ENCODE measurements at regions not wholly inside any gene's neighbourhood (a gene's known extent, or its start where the extent isn't known, plus 50 kb on each side); places are given as distances from the start of the nearest gene placed in this dataset.
"Not testable (repeated sequence)": the region's sequence is repeated elsewhere in the genome, so short reads cannot be mapped to it uniquely, and the experiment has no call there.

GRCh38 chr22:11041416-11041815 is 4486.6 kb upstream of the OR11H1 start:
- peaks cover 10 to 51% of the 10 kb centered on the region in 2 experiments for H3K9me3 ChIP-seq (ENCODE audit: control insufficient read depth in 2 of 2, low read length in 2 of 2)
- peaks cover 5 to 65% (median 28%) of the 10 kb centered on the region in 7 donors for H3K9me3 Mint-ChIP-seq
- not testable (repeated sequence) for H3K27ac Mint-ChIP-seq; H3K36me3 Mint-ChIP-seq; H3K27me3 ChIP-seq (ENCODE audit: control insufficient read depth, insufficient read depth, low read length); H3K36me3 ChIP-seq (ENCODE audit: control insufficient read depth, insufficient read depth, low read length); H3K4me3 Mint-ChIP-seq; DNase-seq; H3K27me3 Mint-ChIP-seq; H3K4me3 ChIP-seq (ENCODE audit: low read depth, low read length); H3K4me1 ChIP-seq (ENCODE audit: control insufficient read depth, insufficient read depth, low read length, poor library complexity, severe bottlenecking); H3K4me1 Mint-ChIP-seq; ATAC-seq (ENCODE audit: low read depth in 2 of 2); H3K27ac ChIP-seq (ENCODE audit: insufficient read depth, low read length, poor library complexity, severe bottlenecking)

- no peaks in the 10 kb centered on the region for H3K36me3 ChIP-seq (ENCODE audit: control insufficient read depth, insufficient read depth, low read length)
- DNase-seq (no peak), ATAC-seq (ENCODE audit: low read depth in 2 of 2) (no peak)
- no peak overlapping the region for H3K4me3 ChIP-seq (ENCODE audit: low read depth, low read length)
- Mint-ChIP-seq H3K4me1 (peaks cover 0 to 1% (median 0%) of the 10 kb centered on the region in 4 donors), H3K9me3 (peaks cover 3 to 61% (median 26%) of the 10 kb centered on the region in 7 donors), H3K27me3 (no peaks in the 10 kb centered on the region), H3K36me3 (no peaks in the 10 kb centered on the region), H3K4me3 (no peak overlapping the region), H3K27ac (no peak overlapping the region)
- no peaks in the 10 kb centered on the region for H3K27me3 ChIP-seq (ENCODE audit: control insufficient read depth, insufficient read depth, low read length)
- no peak overlapping the region for H3K27ac ChIP-seq (ENCODE audit: insufficient read depth, low read length, poor library complexity, severe bottlenecking)
- peaks cover 12 to 44% of the 10 kb centered on the region in 2 experiments for H3K9me3 ChIP-seq (ENCODE audit: control insufficient read depth in 2 of 2, low read length in 2 of 2)
- H3K4me1 ChIP-seq (ENCODE audit: control insufficient read depth, insufficient read depth, low read length, poor library complexity, severe bottlenecking): no peaks in the 10 kb centered on the region
These were observed 4485.9 kb upstream of the OR11H1 start for GRCh38 chr22:11042116-11042515.

GRCh38 chr22:11043289-11043688 is 4484.7 kb upstream of the OR11H1 start:
- H3K4me3 ChIP-seq (ENCODE audit: low read depth, low read length); H3K27ac ChIP-seq (ENCODE audit: insufficient read depth, low read length, poor library complexity, severe bottlenecking); H3K4me1 ChIP-seq (ENCODE audit: control insufficient read depth, insufficient read depth, low read length, poor library complexity, severe bottlenecking); DNase-seq; H3K27me3 Mint-ChIP-seq; H3K27me3 ChIP-seq (ENCODE audit: control insufficient read depth, insufficient read depth, low read length); H3K36me3 ChIP-seq (ENCODE audit: control insufficient read depth, insufficient read depth, low read length); H3K27ac Mint-ChIP-seq; H3K4me3 Mint-ChIP-seq; H3K36me3 Mint-ChIP-seq; H3K4me1 Mint-ChIP-seq: not testable (repeated sequence)
- H3K9me3 Mint-ChIP-seq: peaks cover 3 to 50% (median 21%) of the 10 kb centered on the region in 7 donors
- peaks cover 11 to 32% of the 10 kb centered on the region in 2 experiments for H3K9me3 ChIP-seq (ENCODE audit: control insufficient read depth in 2 of 2, low read length in 2 of 2)
- peak in 1 of 2 donors; percentile 26 for ATAC-seq (ENCODE audit: low read depth in 2 of 2)

GRCh38 chr22:11048884-11049283 is 4479.1 kb upstream of the OR11H1 start:
- not testable (repeated sequence) for H3K27me3 Mint-ChIP-seq; H3K4me1 Mint-ChIP-seq; H3K4me3 ChIP-seq (ENCODE audit: low read depth, low read length); H3K36me3 Mint-ChIP-seq; H3K4me3 Mint-ChIP-seq; DNase-seq; H3K36me3 ChIP-seq (ENCODE audit: control insufficient read depth, insufficient read depth, low read length); ATAC-seq (ENCODE audit: low read depth in 2 of 2); H3K4me1 ChIP-seq (ENCODE audit: control insufficient read depth, insufficient read depth, low read length, poor library complexity, severe bottlenecking); H3K27ac ChIP-seq (ENCODE audit: insufficient read depth, low read length, poor library complexity, severe bottlenecking); H3K27me3 ChIP-seq (ENCODE audit: control insufficient read depth, insufficient read depth, low read length)
- H3K9me3 Mint-ChIP-seq: peaks cover 0 to 30% (median 13%) of the 10 kb centered on the region in 7 donors
- peak overlapping the region in 1 of 3 donors; percentile 41 for H3K27ac Mint-ChIP-seq
- H3K9me3 ChIP-seq (ENCODE audit: control insufficient read depth in 2 of 2, low read length in 2 of 2): peaks cover 5 to 16% of the 10 kb centered on the region in 2 experiments

GRCh38 chr22:11050226-11050625 is 4477.8 kb upstream of the OR11H1 start:
- H3K36me3 Mint-ChIP-seq; H3K27ac ChIP-seq (ENCODE audit: insufficient read depth, low read length, poor library complexity, severe bottlenecking); H3K4me1 ChIP-seq (ENCODE audit: control insufficient read depth, insufficient read depth, low read length, poor library complexity, severe bottlenecking); ATAC-seq (ENCODE audit: low read depth in 2 of 2); H3K27me3 ChIP-seq (ENCODE audit: control insufficient read depth, insufficient read depth, low read length); H3K36me3 ChIP-seq (ENCODE audit: control insufficient read depth, insufficient read depth, low read length); H3K4me3 ChIP-seq (ENCODE audit: low read depth, low read length); H3K4me1 Mint-ChIP-seq; H3K27me3 Mint-ChIP-seq; H3K4me3 Mint-ChIP-seq; DNase-seq; H3K27ac Mint-ChIP-seq: not testable (repeated sequence)
- H3K9me3 ChIP-seq (ENCODE audit: control insufficient read depth in 2 of 2, low read length in 2 of 2): peaks cover 5 to 22% of the 10 kb centered on the region in 2 experiments
- H3K9me3 Mint-ChIP-seq: peaks cover 0 to 41% (median 14%) of the 10 kb centered on the region in 7 donors

- H3K4me3 Mint-ChIP-seq; ATAC-seq (ENCODE audit: low read depth in 2 of 2); H3K36me3 ChIP-seq (ENCODE audit: control insufficient read depth, insufficient read depth, low read length); H3K27me3 Mint-ChIP-seq; H3K27me3 ChIP-seq (ENCODE audit: control insufficient read depth, insufficient read depth, low read length); DNase-seq; H3K27ac ChIP-seq (ENCODE audit: insufficient read depth, low read length, poor library complexity, severe bottlenecking); H3K4me1 ChIP-seq (ENCODE audit: control insufficient read depth, insufficient read depth, low read length, poor library complexity, severe bottlenecking); H3K36me3 Mint-ChIP-seq; H3K4me1 Mint-ChIP-seq; H3K27ac Mint-ChIP-seq; H3K4me3 ChIP-seq (ENCODE audit: low read depth, low read length): not testable (repeated sequence)
- peaks cover 2 to 53% (median 27%) of the 10 kb centered on the region in 7 donors for H3K9me3 Mint-ChIP-seq
- peaks cover 5 to 34% of the 10 kb centered on the region in 2 experiments for H3K9me3 ChIP-seq (ENCODE audit: control insufficient read depth in 2 of 2, low read length in 2 of 2)
These were observed 4476.4 kb upstream of the OR11H1 start for GRCh38 chr22:11051401-11052112.

GRCh38 chr22:11053403-11054344 is 4474.3 kb upstream of the OR11H1 start:
- H3K4me1 ChIP-seq (ENCODE audit: control insufficient read depth, insufficient read depth, low read length, poor library complexity, severe bottlenecking); H3K36me3 ChIP-seq (ENCODE audit: control insufficient read depth, insufficient read depth, low read length); H3K4me1 Mint-ChIP-seq; DNase-seq; H3K4me3 ChIP-seq (ENCODE audit: low read depth, low read length); H3K27me3 Mint-ChIP-seq; H3K4me3 Mint-ChIP-seq; H3K27me3 ChIP-seq (ENCODE audit: control insufficient read depth, insufficient read depth, low read length); H3K36me3 Mint-ChIP-seq; H3K27ac ChIP-seq (ENCODE audit: insufficient read depth, low read length, poor library complexity, severe bottlenecking): not testable (repeated sequence)
- peak in 1 of 2 donors; percentile 8 for ATAC-seq (ENCODE audit: low read depth in 2 of 2)
- peaks cover 1 to 48% of the 10 kb centered on the region in 2 experiments for H3K9me3 ChIP-seq (ENCODE audit: control insufficient read depth in 2 of 2, low read length in 2 of 2)
- Mint-ChIP-seq H3K9me3 (peaks cover 3 to 59% (median 30%) of the 10 kb centered on the region in 7 donors), H3K27ac (peak overlapping the region in 1 of 3 donors; percentile 58)
